ENCODE measurements at regions not wholly inside any gene's neighbourhood (a gene's known extent, or its start where the extent isn't known, plus 50 kb on each side); places are given as distances from the start of the nearest gene placed in this dataset.
A peak's percentile ranks its signal among the peaks of the same experiment; 100 is the strongest.

DNA sequence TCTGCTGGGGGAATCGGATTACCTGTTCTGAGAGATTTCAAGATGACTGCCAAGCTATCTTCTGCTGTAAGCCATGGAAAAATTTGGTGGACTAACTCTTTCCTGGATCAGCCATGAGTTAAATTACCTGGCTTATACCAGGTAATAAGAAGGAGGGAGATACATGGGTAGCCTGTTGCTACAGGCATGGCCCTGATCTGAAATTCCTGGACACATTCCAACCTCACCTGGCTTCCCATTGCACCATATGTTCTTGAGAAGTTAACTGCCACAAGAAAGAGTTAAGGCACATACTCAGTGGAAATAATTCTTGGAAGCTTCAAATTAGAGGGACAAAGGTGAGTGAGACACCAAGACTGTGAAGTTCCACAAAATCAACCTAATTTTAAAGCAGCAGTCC lies 371.3 kb downstream of the ACTL7B start:
- DNase-seq (ENCODE audit: low read depth), result no peak
- TF ChIP-seq, protein P1, sequence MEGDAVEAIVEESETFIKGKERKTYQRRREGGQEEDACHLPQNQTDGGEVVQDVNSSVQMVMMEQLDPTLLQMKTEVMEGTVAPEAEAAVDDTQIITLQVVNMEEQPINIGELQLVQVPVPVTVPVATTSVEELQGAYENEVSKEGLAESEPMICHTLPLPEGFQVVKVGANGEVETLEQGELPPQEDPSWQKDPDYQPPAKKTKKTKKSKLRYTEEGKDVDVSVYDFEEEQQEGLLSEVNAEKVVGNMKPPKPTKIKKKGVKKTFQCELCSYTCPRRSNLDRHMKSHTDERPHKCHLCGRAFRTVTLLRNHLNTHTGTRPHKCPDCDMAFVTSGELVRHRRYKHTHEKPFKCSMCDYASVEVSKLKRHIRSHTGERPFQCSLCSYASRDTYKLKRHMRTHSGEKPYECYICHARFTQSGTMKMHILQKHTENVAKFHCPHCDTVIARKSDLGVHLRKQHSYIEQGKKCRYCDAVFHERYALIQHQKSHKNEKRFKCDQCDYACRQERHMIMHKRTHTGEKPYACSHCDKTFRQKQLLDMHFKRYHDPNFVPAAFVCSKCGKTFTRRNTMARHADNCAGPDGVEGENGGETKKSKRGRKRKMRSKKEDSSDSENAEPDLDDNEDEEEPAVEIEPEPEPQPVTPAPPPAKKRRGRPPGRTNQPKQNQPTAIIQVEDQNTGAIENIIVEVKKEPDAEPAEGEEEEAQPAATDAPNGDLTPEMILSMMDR (IDR thresholded peaks at IDR 0.05; ENCODE audit: insufficient read depth, low read depth, low read length, missing control alignments), result no peak
- no peak overlapping the region for H3K4me3 ChIP-seq (ENCODE audit: low read depth, low read length)

GRCh38 chr9:108483676-108484075 lies 372.1 kb downstream of the ACTL7B start:
- H3K4me3 ChIP-seq (ENCODE audit: low read depth, low read length), result no peak overlapping the region
- TF ChIP-seq, protein P1 (IDR thresholded peaks at IDR 0.05; ENCODE audit: insufficient read depth, low read depth, low read length, missing control alignments), result no peak
- DNase-seq (ENCODE audit: low read depth), result no peak

DNA sequence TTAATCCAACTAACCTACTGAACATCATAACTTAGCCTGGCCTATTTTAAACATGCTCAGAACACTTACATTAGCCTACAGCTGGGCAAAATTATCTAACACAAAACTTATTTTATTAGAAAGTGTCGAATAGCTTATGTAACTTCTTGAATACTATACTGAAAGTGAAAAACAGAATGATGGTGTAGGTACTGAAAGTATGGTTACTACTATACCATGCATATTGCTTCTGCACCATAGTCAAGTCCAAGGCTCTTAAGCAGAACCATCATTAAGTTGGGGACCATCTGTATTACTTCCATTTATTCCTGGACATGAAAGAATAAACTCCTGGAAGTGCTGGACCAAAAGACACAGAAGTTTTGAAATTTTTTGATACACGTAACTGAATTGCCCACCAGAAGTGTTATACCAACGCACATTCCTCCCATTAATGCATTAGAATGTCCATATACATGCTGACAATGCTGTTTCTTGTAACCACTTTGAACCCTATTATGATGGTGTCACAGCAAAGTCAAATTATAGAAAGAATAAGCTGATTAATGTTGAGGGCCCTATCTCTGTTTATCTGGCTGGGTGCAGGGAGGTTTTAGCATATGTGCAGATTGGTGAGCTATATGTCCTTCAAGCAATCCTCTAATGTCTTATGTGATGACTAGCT lies 375.7 kb downstream of the ACTL7B start:
- H3K4me3 ChIP-seq (ENCODE audit: low read depth, low read length), result no peak overlapping the region
- TF ChIP-seq, protein P1 (IDR thresholded peaks at IDR 0.05; ENCODE audit: insufficient read depth, low read depth, low read length, missing control alignments), result no peak
- DNase-seq (ENCODE audit: low read depth), result peak; percentile 40

- H3K4me3 ChIP-seq (ENCODE audit: low read depth, low read length), result no peak overlapping the region
- TF ChIP-seq, protein P1 (IDR thresholded peaks at IDR 0.05; ENCODE audit: insufficient read depth, low read depth, low read length, missing control alignments), result no peak
- DNase-seq (ENCODE audit: low read depth), result peak; percentile 78
Measured at GRCh38 chr9:108478431-108479332, 377.1 kb downstream of the ACTL7B start.

GRCh38 chr9:108477529-108478006 lies 378.2 kb downstream of the ACTL7B start:
- no peak for DNase-seq (ENCODE audit: low read depth)
- TF ChIP-seq, protein P1 (IDR thresholded peaks at IDR 0.05; ENCODE audit: insufficient read depth, low read depth, low read length, missing control alignments), result no peak

GRCh38 chr9:108476574-108476973 lies 379.2 kb downstream of the ACTL7B start:
- TF ChIP-seq, protein P1 (IDR thresholded peaks at IDR 0.05; ENCODE audit: insufficient read depth, low read depth, low read length, missing control alignments), result no peak
- no peak overlapping the region for H3K4me3 ChIP-seq (ENCODE audit: low read depth, low read length)
- DNase-seq (ENCODE audit: low read depth), result no peak

More at GRCh38 chr9:108477529-108478006, 378.2 kb downstream of the ACTL7B start:
- H3K4me3 ChIP-seq (ENCODE audit: low read depth, low read length), result no peak overlapping the region
